Transverse colon (tissue), 4 donors: ENCODE measurements at regions not wholly inside any gene's neighbourhood (a gene's known extent, or its start where the extent isn't known, plus 50 kb on each side); places are given as distances from the start of the nearest gene placed in this dataset.

Experiments used
- DNase-seq: peaks from one replicate; pipeline ENCODE4 v3.0.0-alpha.2; 2019
- H3K27ac ChIP-seq, 4 donors: fragments of 200-600 bp; sonication (generic); 2 replicates each; pipeline ENCODE4 v1.5.1; 2016 to 2018; ENCODE audit warnings: inconsistent platforms in 4 of 4
- H3K27me3 ChIP-seq: fragments of 200-600 bp; sonication (generic); 2 replicates; pipeline ENCODE4 v1.5.1; 2017; ENCODE audit warnings: inconsistent platforms
- H3K36me3 ChIP-seq, 4 donors: fragments of 200-600 bp; sonication (generic); 2 replicates each; pipeline ENCODE4 v1.5.1; 2017 to 2019; ENCODE audit warnings: inconsistent platforms in 4 of 4
- H3K4me1 ChIP-seq, 4 donors: fragments of 200-600 bp; sonication (generic); 2 replicates each; pipeline ENCODE4 v1.5.1; 2017 to 2020; ENCODE audit warnings: inconsistent platforms in 4 of 4
- H3K4me3 ChIP-seq, 4 donors: fragments of 200-600 bp; sonication (generic); 1 replicate in 1 of 4; 2 replicates in 3 of 4; pipeline versions ENCODE4 v1.5.1 to v1.6.1; 2017 to 2019; ENCODE audit warnings: inconsistent platforms in 4 of 4
- H3K9me3 ChIP-seq, 2 donors: fragments of 200-600 bp; sonication (generic); 2 replicates each; pipeline ENCODE4 v1.5.1; 2017 to 2019; ENCODE audit warnings: inconsistent platforms in 2 of 2
- CTCF ChIP-seq, 5 experiments: fragments of 200-600 bp in 3 of 5; fragments of 450-650 bp in 2 of 5; sonication (generic) in 3 of 5; IDR thresholded peaks; 1 replicate in 2 of 5; 2 replicates in 3 of 5; pipeline ENCODE4 v1.5.1; 2016 to 2017; ENCODE audit warnings: antibody characterized with exemption in 5 of 5, inconsistent platforms in 3 of 5, mild to moderate bottlenecking in 2 of 5, moderate library complexity in 1 of 5
- EP300 ChIP-seq: sonication (generic); formaldehyde crosslinking; IDR thresholded peaks from one replicate; pipeline ENCODE4 v1.6.1; 2017; ENCODE audit warnings: antibody characterized with exemption, low read depth
- POLR2A ChIP-seq: fragments of 450-650 bp; IDR thresholded peaks from one replicate; pipeline ENCODE4 v1.6.1; 2016; ENCODE audit warnings: antibody characterized with exemption, mild to moderate bottlenecking, moderate library complexity
- POLR2AphosphoS5 ChIP-seq, 3 donors: sonication (generic); formaldehyde crosslinking; IDR thresholded peaks; one replicate each; pipeline ENCODE4 v1.6.1; 2016; ENCODE audit warnings: antibody characterized with exemption in 3 of 3
- WGBS, 2 donors: methylation state at CpG; one replicate each; pipeline ENCODE4 v1.1.5; 2018; ENCODE audit warnings: low coverage in 1 of 2; 5-methylcytosine and 5-hydroxymethylcytosine counted together
- in situ Hi-C, 4 donors: fragments of 200-750 bp; cut with MboI; loops; one replicate each; pipeline versions ENCODE4 v1.15.0 to v1.15.1; 2017; ENCODE audit warnings: low sequenced_read_pairs in 3 of 4, low pct_ligation_motif_present in 1 of 4, low pct_unique_long_range_greater_than_20kb in 1 of 4
- intact Hi-C: fragments of 100-400 bp; cut with DNase I; formaldehyde crosslinking; loops from one replicate; pipeline ENCODE4 v1.15.1; 2023; ENCODE audit warnings: low total_unique reads

- no peak overlapping the region for H3K27ac ChIP-seq
- WGBS, 2 donors, result 80% methylated on average over 5 of the region's 5 CpGs; no CpG with 5 or more reads in 1 of the 2 donors
- TF ChIP-seq CTCF (IDR thresholded peaks at IDR 0.05) (no peak), POLR2AphosphoS5 (IDR thresholded peaks at IDR 0.05) (no peak), EP300 (no peak), POLR2A (no peak)
- no peaks in the 10 kb centered on the region for H3K36me3 ChIP-seq
- intact Hi-C loops, result loop anchor here (5.0 kb wide), 1 partner anchor 1151 kb away; no protein-coding TSS in a partner anchor
- no peaks in the 10 kb centered on the region for H3K4me1 ChIP-seq
- no peaks in the 10 kb centered on the region for H3K9me3 ChIP-seq
- H3K4me3 ChIP-seq, result no peak overlapping the region
- H3K27me3 ChIP-seq, result no peaks in the 10 kb centered on the region
- no peak for DNase-seq
- in situ Hi-C loops, result loop anchor here in 2 of 4 donors (25.0 kb wide), 1 partner anchor 276 kb away; no protein-coding TSS in a partner anchor
These were observed 155.0 kb downstream of the OAT start for GRCh38 chr10:124263726-124264125.

GRCh38 chr10:124262971-124263370 lies 155.8 kb downstream of the OAT start:
- H3K36me3 ChIP-seq, result no peaks in the 10 kb centered on the region
- no peak overlapping the region for H3K27ac ChIP-seq
- H3K27me3 ChIP-seq, result no peaks in the 10 kb centered on the region
- no peak for DNase-seq
- 82% methylated on average over 7 of the region's 7 CpGs; no CpG with 5 or more reads in 1 of the 2 donors for WGBS, 2 donors
- H3K4me1 ChIP-seq, result no peaks in the 10 kb centered on the region
- H3K4me3 ChIP-seq, result no peak overlapping the region
- intact Hi-C loops, result loop anchor here (5.0 kb wide), 1 partner anchor 1151 kb away; no protein-coding TSS in a partner anchor
- in situ Hi-C loops, result loop anchor here in 2 of 4 donors (25.0 kb wide), 1 partner anchor 276 kb away; no protein-coding TSS in a partner anchor
- TF ChIP-seq CTCF (IDR thresholded peaks at IDR 0.05) (no peak), POLR2AphosphoS5 (IDR thresholded peaks at IDR 0.05) (no peak), POLR2A (no peak), EP300 (no peak)
- H3K9me3 ChIP-seq, result no peaks in the 10 kb centered on the region

GRCh38 chr10:124262234-124262865 lies 156.4 kb downstream of the OAT start:
- Histone ChIP-seq H3K36me3 (no peaks in the 10 kb centered on the region), H3K27ac (no peak overlapping the region), H3K9me3 (no peaks in the 10 kb centered on the region), H3K4me1 (no peaks in the 10 kb centered on the region), H3K27me3 (no peaks in the 10 kb centered on the region), H3K4me3 (no peak overlapping the region)
- WGBS, 2 donors, result 46 to 86% methylated on average over 2 to 11 of the region's 11 CpGs
- no peak for DNase-seq
- intact Hi-C loops (loop anchor here (5.0 kb wide), 1 partner anchor 1150 kb away; no protein-coding TSS in a partner anchor), in situ Hi-C loops (loop anchor here in 2 of 4 donors (25.0 kb wide), 1 partner anchor 275 kb away; no protein-coding TSS in a partner anchor)
- TF ChIP-seq POLR2A, result no peak

- in situ Hi-C loops, result loop anchor here in 2 of 4 donors (25.0 kb wide), 1 partner anchor 272 kb away; no protein-coding TSS in a partner anchor
- Histone ChIP-seq H3K27me3 (no peaks in the 10 kb centered on the region), H3K9me3 (no peaks in the 10 kb centered on the region), H3K27ac (no peak overlapping the region), H3K36me3 (no peaks in the 10 kb centered on the region), H3K4me3 (no peak overlapping the region), H3K4me1 (no peaks in the 10 kb centered on the region)
- intact Hi-C loops, result loop anchor here (10.0 kb wide), 1 partner anchor 264 kb away; no protein-coding TSS in a partner anchor
- TF ChIP-seq EP300, result no peak
- TF ChIP-seq CTCF (IDR thresholded peaks at IDR 0.05), result no peak
- no peak for TF ChIP-seq POLR2A
- no peak for TF ChIP-seq POLR2AphosphoS5 (IDR thresholded peaks at IDR 0.05)
- 33 to 74% methylated on average over 1 to 7 of the region's 7 CpGs for WGBS, 2 donors
- DNase-seq, result no peak
These were observed 159.4 kb downstream of the OAT start for GRCh38 chr10:124259139-124259825.
